ENCODE measurements at regions not wholly inside any gene's neighbourhood (a gene's known extent, or its start where the extent isn't known, plus 50 kb on each side); places are given as distances from the start of the nearest gene placed in this dataset.

- no peak for TF ChIP-seq CTCF (conservative IDR thresholded peaks at IDR 0.05; ENCODE audit: low read length)
- no peak for TF ChIP-seq EZH2phosphoT487 (IDR thresholded peaks at IDR 0.05; ENCODE audit: borderline replicate concordance, low read depth, low read length)
These were observed 484.8 kb downstream of the EBF1 start for GRCh38 chr5:158614951-158615350.
